Kidney epithelial cell (primary cell): ENCODE measurements at regions not wholly inside any gene's neighbourhood (a gene's known extent, or its start where the extent isn't known, plus 50 kb on each side); places are given as distances from the start of the nearest gene placed in this dataset.
"Not testable (repeated sequence)": the region's sequence is repeated elsewhere in the genome, so short reads cannot be mapped to it uniquely, and the experiment has no call there.

Source experiments
- DNase-seq: peaks from one replicate; pipeline ENCODE4 v3.0.0-alpha.2; 2010; ENCODE audit warnings: low read depth
- H3K27me3 ChIP-seq: 2 replicates; pipeline ENCODE4 v1.6.0; 2011; ENCODE audit warnings: low read length; ENCODE audit not compliant: control insufficient read depth, insufficient read depth
- H3K36me3 ChIP-seq: 2 replicates; pipeline ENCODE4 v1.5.1; 2011; ENCODE audit warnings: low read length; ENCODE audit not compliant: control insufficient read depth, insufficient read depth
- H3K4me3 ChIP-seq: 2 replicates; pipeline ENCODE4 v1.5.1; 2011; ENCODE audit warnings: low read depth, mild to moderate bottlenecking, control low read depth, low read length
- CTCF ChIP-seq: IDR thresholded peaks from 2 replicates; pipeline ENCODE4 v1.5.1; 2011; ENCODE audit warnings: mild to moderate bottlenecking, moderate library complexity, low read length, control low read depth, inconsistent platforms; ENCODE audit not compliant: insufficient read depth, poor library complexity, severe bottlenecking

DNA sequence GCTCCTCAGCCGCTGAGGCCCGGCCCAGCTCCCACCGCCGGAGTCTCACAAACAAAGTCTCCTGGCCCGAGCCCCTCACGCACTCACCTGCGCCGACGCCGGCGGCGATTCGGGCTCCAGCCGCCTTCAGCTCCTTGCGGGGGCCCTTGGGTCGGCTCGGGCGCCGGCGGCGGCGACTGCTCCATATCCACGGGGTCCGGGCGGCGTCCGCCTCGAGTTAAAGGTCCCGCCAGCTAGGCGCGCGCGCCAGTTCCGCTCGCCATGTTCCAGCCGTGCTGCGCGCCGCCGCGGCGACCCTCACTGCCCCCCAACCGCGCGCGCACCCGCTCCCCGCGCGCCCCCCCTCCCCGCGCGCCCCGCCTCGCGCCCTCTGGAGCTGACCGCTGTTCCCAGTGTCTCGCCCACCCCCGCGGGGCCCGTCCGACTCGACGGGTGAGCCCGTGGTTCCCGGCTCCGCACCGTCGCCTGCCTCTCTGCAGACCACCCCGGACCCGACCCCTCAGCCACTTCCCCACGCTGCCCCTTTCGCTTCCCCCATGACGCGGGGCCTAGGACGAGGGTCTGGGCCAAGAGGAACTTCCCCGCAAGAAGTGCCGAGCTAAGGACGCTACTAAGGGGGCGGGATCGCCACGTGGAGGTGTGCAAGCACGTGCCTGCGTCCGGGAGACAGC, 396.1 kb downstream of the ZNF33B start:
- DNase-seq = no peak
- Histone ChIP-seq H3K36me3 (no peaks in the 10 kb centered on the region), H3K27me3 (peaks cover 5% of the 10 kb centered on the region), H3K4me3 (no peak overlapping the region)
- TF ChIP-seq CTCF = no peak

GRCh38 chr10:42236401-42236800, 402.0 kb downstream of the ZNF33B start:
- H3K36me3 ChIP-seq, DNase-seq, H3K27me3 ChIP-seq, H3K4me3 ChIP-seq: not testable (repeated sequence)

GRCh38 chr10:42235736-42236135, 402.6 kb downstream of the ZNF33B start:
- not testable (repeated sequence) for DNase-seq, H3K36me3 ChIP-seq, H3K27me3 ChIP-seq, H3K4me3 ChIP-seq

GRCh38 chr10:42235241-42235640, 403.1 kb downstream of the ZNF33B start:
- not testable (repeated sequence) for H3K27me3 ChIP-seq, H3K36me3 ChIP-seq, DNase-seq, H3K4me3 ChIP-seq

- not testable (repeated sequence) for DNase-seq, H3K27me3 ChIP-seq, H3K36me3 ChIP-seq, H3K4me3 ChIP-seq
Observed at GRCh38 chr10:42234506-42234905, 403.9 kb downstream of the ZNF33B start.

DNA sequence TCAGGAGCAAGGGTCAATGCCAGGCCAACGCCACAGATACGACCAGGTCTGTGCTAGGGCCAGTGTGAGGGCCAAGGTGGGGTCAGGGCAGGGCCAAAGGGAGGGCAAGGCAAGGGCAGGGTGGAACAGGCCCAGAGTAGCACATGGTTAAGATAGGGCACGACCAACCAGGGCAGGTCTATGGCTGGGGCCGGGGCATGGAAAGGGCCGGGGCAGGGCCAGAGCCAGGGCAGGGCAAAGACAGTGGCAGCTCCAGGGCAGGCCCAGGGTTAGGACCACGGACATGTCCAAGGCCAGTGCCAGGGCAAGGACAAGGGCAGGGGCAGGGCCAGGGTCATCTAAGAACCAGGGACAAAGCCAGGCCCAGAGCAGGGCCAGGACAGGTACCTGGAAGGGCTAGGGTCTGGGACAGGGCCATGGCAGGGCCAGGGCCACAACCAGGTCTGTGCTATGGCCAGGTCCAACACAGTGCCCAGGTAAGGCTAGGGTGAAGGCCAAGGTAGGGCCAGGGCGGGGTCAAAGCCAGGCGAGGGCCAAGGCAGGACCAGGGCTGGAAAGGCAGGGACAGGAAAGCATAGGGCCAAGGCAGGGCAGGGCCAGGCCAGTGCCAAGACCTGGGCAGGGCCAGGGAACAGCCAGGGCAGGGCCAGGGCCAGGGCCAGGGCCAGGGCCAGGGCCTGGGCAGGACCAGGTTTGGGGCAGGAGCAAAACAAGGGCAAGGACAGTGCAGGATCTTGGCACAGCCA, 404.7 kb downstream of the ZNF33B start:
- DNase-seq, H3K36me3 ChIP-seq, H3K27me3 ChIP-seq, H3K4me3 ChIP-seq: not testable (repeated sequence)

GRCh38 chr10:42232955-42233354, 405.4 kb downstream of the ZNF33B start:
- not testable (repeated sequence) for DNase-seq, H3K4me3 ChIP-seq, H3K27me3 ChIP-seq, H3K36me3 ChIP-seq

DNA sequence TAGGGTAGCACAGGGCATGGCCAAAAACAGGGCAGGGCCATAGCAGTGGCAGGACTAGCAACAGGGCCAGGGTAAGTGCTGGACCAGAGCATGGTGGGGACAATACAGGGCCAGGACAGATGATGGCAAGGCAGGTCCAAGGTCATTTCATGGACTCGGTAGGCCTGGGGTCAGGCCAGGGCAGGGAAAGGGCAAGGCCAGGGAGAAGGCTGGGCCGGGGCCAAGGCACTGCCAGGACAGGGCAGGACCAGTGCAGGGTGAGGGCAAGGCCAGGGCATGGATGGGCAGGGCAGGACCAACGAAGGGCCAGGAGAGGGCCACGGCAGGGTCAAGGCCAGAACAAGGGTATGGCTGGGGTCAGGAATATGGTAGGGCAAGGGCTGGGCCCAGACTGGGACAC, 407.6 kb downstream of the ZNF33B start:
- H3K36me3 ChIP-seq, H3K27me3 ChIP-seq, H3K4me3 ChIP-seq, DNase-seq: not testable (repeated sequence)

DNA sequence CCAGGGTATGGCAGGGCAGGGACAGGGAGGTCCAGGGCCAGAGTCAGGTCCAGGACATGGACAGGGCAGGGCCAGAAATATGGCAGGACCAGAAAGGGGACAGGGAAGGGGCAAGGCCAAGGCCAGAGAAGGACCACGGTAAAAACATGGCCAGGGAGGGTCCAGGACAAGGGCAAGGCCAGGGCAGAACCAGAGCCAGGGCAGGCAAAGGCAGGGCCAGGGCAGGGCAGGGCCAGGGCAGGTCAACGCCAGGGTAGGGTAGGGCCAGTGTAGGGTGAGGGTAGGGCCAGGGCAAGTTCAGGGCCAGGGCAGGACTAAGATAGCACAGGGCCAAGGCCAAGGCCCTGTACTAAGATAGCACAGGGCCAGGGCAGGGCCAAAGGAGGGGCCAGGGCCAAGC, 408.3 kb downstream of the ZNF33B start:
- not testable (repeated sequence) for H3K27me3 ChIP-seq, DNase-seq, H3K4me3 ChIP-seq, H3K36me3 ChIP-seq

GRCh38 chr10:42227859-42228258, 410.5 kb downstream of the ZNF33B start:
- H3K4me3 ChIP-seq = not testable (repeated sequence)

GRCh38 chr10:42193588-42193987, 444.8 kb downstream of the ZNF33B start:
- H3K27me3 ChIP-seq, H3K4me3 ChIP-seq, H3K36me3 ChIP-seq, DNase-seq: not testable (repeated sequence)

More at GRCh38 chr10:42227859-42228258, 410.5 kb downstream of the ZNF33B start:
- not testable (repeated sequence) for H3K27me3 ChIP-seq, H3K36me3 ChIP-seq, DNase-seq
